Thymus (tissue), 11 donors: ENCODE measurements at regions not wholly inside any gene's neighbourhood (a gene's known extent, or its start where the extent isn't known, plus 50 kb on each side); places are given as distances from the start of the nearest gene placed in this dataset.

Source experiments
- DNase-seq, 9 donors: peaks; one replicate each; pipeline ENCODE4 v3.0.0-alpha.2; 2013; ENCODE audit warnings: low spot score in 9 of 9, low read depth in 6 of 9, missing footprints in 1 of 9
- H3K27ac ChIP-seq, 2 donors: one replicate each; pipeline ENCODE4 v1.5.1; 2013; ENCODE audit warnings: control low read depth in 1 of 2, low read depth in 1 of 2, low read length in 1 of 2, mild to moderate bottlenecking in 1 of 2, moderate library complexity in 1 of 2
- H3K27me3 ChIP-seq, 2 donors: one replicate each; pipeline ENCODE4 v1.5.1; 2013; ENCODE audit warnings: low read length in 1 of 2; ENCODE audit not compliant: control insufficient read depth in 2 of 2, insufficient read depth in 1 of 2
- H3K36me3 ChIP-seq, 2 donors: one replicate each; pipeline ENCODE4 v1.5.1; 2013; ENCODE audit warnings: low read length in 1 of 2, mild to moderate bottlenecking in 1 of 2, moderate library complexity in 1 of 2; ENCODE audit not compliant: control insufficient read depth in 2 of 2, insufficient read depth in 2 of 2
- H3K4me1 ChIP-seq, 2 donors: one replicate each; pipeline ENCODE4 v1.5.1; 2013; ENCODE audit warnings: low read length in 2 of 2; ENCODE audit not compliant: control insufficient read depth in 2 of 2, insufficient read depth in 2 of 2
- H3K4me3 ChIP-seq, 2 donors: one replicate each; pipeline ENCODE4 v1.5.1; 2013; ENCODE audit warnings: low read length in 2 of 2, control low read depth in 1 of 2, mild to moderate bottlenecking in 1 of 2
- H3K9me3 ChIP-seq, 2 donors: one replicate each; pipeline ENCODE4 v1.5.1; 2013; ENCODE audit warnings: low read length in 1 of 2, mild to moderate bottlenecking in 1 of 2; ENCODE audit not compliant: control insufficient read depth in 2 of 2, insufficient read depth in 1 of 2
- WGBS: extraction: QIAGEN DNeasy Blood & Tissue Kit; methylation state at CpG from one replicate; pipeline ENCODE4 v1.1.7; 2013; 5-methylcytosine and 5-hydroxymethylcytosine counted together
- donor health status: healthy.

- Histone ChIP-seq H3K27me3 (peaks cover 0 to 3% of the 10 kb centered on the region in 2 donors), H3K36me3 (no peaks in the 10 kb centered on the region), H3K9me3 (no peaks in the 10 kb centered on the region), H3K4me3 (no peak overlapping the region), H3K4me1 (no peaks in the 10 kb centered on the region), H3K27ac (no peak overlapping the region)
- 49% methylated on average over 9 of the region's 9 CpGs for WGBS
- DNase-seq, result no peak
Measured at GRCh38 chr20:20820785-20821483, 108.5 kb upstream of the RALGAPA2 start.

DNA sequence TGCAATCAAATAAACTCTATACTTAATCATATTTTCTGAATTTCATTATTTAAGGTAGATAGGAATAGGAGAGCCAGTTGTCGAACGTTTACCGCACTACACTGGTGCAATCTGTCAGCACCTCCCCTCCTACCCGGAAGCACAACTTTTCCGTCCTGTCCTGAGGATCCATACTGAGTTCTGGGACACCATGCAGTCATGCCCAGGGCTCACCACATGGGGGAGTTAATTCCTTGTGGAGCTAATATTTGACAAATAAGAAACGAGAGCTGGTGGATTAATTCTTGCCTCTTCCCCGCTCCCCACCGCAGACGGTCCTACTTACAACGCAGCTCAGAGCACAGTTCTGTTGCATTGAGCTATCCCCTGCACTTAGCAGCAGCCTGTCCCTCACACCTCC lies 107.7 kb upstream of the RALGAPA2 start:
- H3K36me3 ChIP-seq, result no peaks in the 10 kb centered on the region
- H3K4me3 ChIP-seq, result no peak overlapping the region
- 92% methylated on average over 10 of the region's 10 CpGs for WGBS
- no peak for DNase-seq
- H3K27ac ChIP-seq, result no peak overlapping the region
- H3K27me3 ChIP-seq, result peaks cover 0 to 3% of the 10 kb centered on the region in 2 donors
- no peaks in the 10 kb centered on the region for H3K4me1 ChIP-seq
- H3K9me3 ChIP-seq, result no peaks in the 10 kb centered on the region

GRCh38 chr20:20816969-20817755 lies 104.7 kb upstream of the RALGAPA2 start:
- Histone ChIP-seq H3K27me3 (no peaks in the 10 kb centered on the region), H3K4me1 (no peaks in the 10 kb centered on the region), H3K9me3 (no peaks in the 10 kb centered on the region), H3K36me3 (no peaks in the 10 kb centered on the region), H3K27ac (no peak overlapping the region), H3K4me3 (no peak overlapping the region)
- 88% methylated on average over 4 of the region's 4 CpGs for WGBS
- no peak for DNase-seq

DNA sequence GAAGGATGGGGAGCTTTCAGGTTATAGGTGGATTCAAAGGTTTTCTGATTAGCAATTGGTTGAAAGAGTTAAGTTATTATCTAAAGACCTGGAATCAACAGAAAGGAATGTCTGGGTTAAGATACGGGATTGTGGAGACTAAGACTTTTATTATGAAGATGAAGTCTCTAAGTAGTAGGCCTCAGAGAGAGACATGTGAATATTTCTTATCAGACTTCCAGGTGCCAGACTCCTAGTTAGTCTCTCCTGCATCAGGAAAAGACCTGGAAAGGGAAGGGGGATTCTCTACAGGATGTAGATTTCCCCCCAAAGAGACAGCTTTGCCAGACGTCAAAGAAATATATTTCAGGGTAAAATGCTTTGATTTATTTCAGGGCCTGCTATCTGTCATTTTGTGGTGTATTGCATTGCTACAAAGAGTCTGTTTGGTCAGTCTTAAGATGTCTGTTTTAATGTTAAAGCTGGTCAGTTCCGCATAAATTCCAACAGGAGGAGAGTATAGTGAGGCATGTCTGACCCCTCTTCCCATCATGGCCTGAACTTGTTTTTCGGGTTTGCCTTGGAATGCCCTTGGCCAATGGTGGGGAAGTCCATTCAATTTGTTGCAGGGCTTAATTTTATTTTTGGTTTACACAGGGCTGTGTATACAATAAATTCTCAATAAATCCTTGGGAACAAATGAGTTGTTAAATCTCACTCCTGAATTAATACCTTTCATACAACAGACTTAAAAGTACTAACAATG lies 103.4 kb upstream of the RALGAPA2 start:
- no peaks in the 10 kb centered on the region for H3K4me1 ChIP-seq
- H3K27ac ChIP-seq, result no peak overlapping the region
- H3K27me3 ChIP-seq, result no peaks in the 10 kb centered on the region
- WGBS, result 93% methylated on average over 4 of the region's 4 CpGs
- no peaks in the 10 kb centered on the region for H3K9me3 ChIP-seq
- no peak for DNase-seq
- H3K36me3 ChIP-seq, result no peaks in the 10 kb centered on the region
- no peak overlapping the region for H3K4me3 ChIP-seq

GRCh38 chr20:20814685-20815084 lies 102.2 kb upstream of the RALGAPA2 start:
- WGBS, result 95% methylated on average over 4 of the region's 4 CpGs
- H3K4me3 ChIP-seq, result no peak overlapping the region
- no peaks in the 10 kb centered on the region for H3K4me1 ChIP-seq
- H3K9me3 ChIP-seq, result no peaks in the 10 kb centered on the region
- DNase-seq, result no peak
- H3K36me3 ChIP-seq, result no peaks in the 10 kb centered on the region
- no peaks in the 10 kb centered on the region for H3K27me3 ChIP-seq
- no peak overlapping the region for H3K27ac ChIP-seq

- WGBS, result 97% methylated on average over 5 of the region's 5 CpGs
- no peak for DNase-seq
- no peaks in the 10 kb centered on the region for H3K27me3 ChIP-seq
- H3K27ac ChIP-seq, result no peak overlapping the region
- H3K9me3 ChIP-seq, result no peaks in the 10 kb centered on the region
- H3K4me1 ChIP-seq, result no peaks in the 10 kb centered on the region
- no peaks in the 10 kb centered on the region for H3K36me3 ChIP-seq
- H3K4me3 ChIP-seq, result no peak overlapping the region
Measured at GRCh38 chr20:20812136-20812535, 99.7 kb upstream of the RALGAPA2 start.

DNA sequence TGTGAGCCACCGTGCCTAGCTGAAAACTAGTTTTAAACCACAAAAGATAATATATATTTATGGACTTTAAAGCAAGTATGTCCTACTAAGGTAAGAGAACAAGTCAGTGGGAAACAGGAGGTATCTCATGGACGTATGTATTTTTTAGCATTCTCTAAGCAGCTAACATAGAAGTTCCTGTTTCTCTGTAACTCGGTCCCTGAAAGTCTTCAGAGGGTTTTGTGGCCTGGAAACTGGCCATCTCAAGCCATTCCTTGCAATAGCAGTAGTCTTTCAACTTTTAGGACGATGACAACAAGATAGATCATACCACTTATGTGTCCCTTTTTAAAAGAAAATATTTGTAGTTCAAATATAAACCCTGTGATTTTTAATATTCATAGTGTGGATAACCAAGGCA lies 95.6 kb upstream of the RALGAPA2 start:
- Histone ChIP-seq H3K9me3 (no peaks in the 10 kb centered on the region), H3K27ac (no peak overlapping the region), H3K36me3 (no peaks in the 10 kb centered on the region), H3K4me1 (no peaks in the 10 kb centered on the region), H3K4me3 (no peak overlapping the region), H3K27me3 (no peaks in the 10 kb centered on the region)
- DNase-seq, result no peak
- WGBS, result 33% methylated on average over 4 of the region's 4 CpGs

DNA sequence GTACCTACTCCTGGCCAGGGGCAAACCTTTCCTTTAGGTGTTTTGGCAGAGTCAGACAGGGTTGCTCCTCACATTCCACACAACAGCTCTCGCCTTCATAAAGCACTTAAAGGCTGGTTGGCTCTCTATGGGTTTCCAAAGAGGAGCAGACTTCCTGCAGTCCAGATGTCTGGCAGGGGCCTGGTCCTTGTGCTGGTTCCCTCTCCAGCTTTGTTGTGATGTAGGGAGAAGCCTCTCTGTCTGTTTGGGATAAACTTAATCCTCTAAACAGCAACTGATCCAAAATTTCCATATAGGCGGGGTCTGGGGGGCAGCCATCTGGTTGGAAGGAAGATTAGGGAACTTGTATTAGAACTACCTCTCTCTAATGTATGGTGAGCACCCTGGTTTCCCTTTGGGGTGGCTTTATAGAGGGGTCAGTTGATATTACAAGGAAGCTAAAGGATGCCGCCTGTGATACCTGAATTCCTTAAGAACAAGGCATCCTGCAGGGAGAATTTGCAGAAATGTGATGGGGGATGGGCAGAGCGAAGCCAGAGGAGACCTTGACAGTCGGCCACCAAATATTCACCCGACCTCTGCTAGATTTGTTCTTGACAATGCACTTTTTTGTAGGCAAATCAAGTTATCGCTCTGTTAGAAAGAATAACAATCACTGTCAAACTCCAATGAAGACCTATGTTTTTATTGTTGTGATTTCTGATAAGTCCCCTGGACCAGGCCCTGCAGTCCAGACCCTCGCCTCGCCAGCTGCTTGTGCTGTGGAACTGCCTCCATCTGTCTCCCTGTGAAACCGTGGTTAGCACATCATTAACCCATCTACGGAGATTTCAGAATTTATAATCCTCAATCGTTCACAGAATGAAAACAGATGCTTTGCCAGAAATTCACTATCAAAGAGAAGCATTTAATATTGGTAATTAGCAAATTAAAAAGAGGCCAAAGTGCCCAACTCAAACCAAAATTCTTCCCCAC lies 94.0 kb upstream of the RALGAPA2 start:
- Histone ChIP-seq H3K36me3 (no peaks in the 10 kb centered on the region), H3K27me3 (no peaks in the 10 kb centered on the region), H3K4me3 (no peak overlapping the region), H3K4me1 (no peaks in the 10 kb centered on the region), H3K27ac (no peak overlapping the region), H3K9me3 (no peaks in the 10 kb centered on the region)
- no peak for DNase-seq
- 94% methylated on average over 12 of the region's 12 CpGs for WGBS
